Panc1 (cell line): ENCODE measurements at regions not wholly inside any gene's neighbourhood (a gene's known extent, or its start where the extent isn't known, plus 50 kb on each side); places are given as distances from the start of the nearest gene placed in this dataset.

Experiments used
- ATAC-seq: fragments of 200-7000 bp; cut with Tn5 transposase; 2 replicates; pipeline ENCODE4 v1.9.1; 2020; ENCODE audit warnings: mild to moderate bottlenecking, moderate library complexity
- BruUV-seq: library from RNA; stranded (reverse); fragments of 400-500 nt; replicated peaks from 2 replicates; lab custom pipeline; 2021; lab: Mats Ljungman, UMichigan
- CTCF ChIA-PET: fragments of 300-600 bp; sonication (Branson Sonifier 250); formaldehyde crosslinking; loops from one replicate; lab custom pipeline; 2022; ENCODE audit warnings: antibody characterized with exemption; lab: Charles Lee
- POLR2A ChIA-PET: fragments of 300-600 bp; sonication (Branson Sonifier 250); formaldehyde crosslinking; loops from one replicate; lab custom pipeline; 2022; ENCODE audit warnings: antibody characterized with exemption; lab: Charles Lee
- DNase-seq: peaks from one replicate; pipeline ENCODE4 v3.0.0-alpha.2; 2010; ENCODE audit warnings: low read depth, low spot score
- H3K27ac ChIP-seq: 2 replicates; pipeline ENCODE4 v1.5.1; 2011; ENCODE audit warnings: mild to moderate bottlenecking, low read length, inconsistent platforms
- H3K27me3 ChIP-seq: fragments of 200-500 bp; sonication (Bioruptor generic); 2 replicates; pipeline ENCODE4 v1.6.0; 2014; ENCODE audit warnings: low read length, inconsistent platforms; ENCODE audit not compliant: control insufficient read depth, insufficient read depth
- H3K36me3 ChIP-seq: fragments of 200-500 bp; sonication (Bioruptor generic); 2 replicates; pipeline ENCODE4 v1.5.1; 2014; ENCODE audit warnings: inconsistent platforms, mild to moderate bottlenecking, low read length, moderate library complexity; ENCODE audit not compliant: control insufficient read depth, insufficient read depth
- H3K4me1 ChIP-seq: 2 replicates; pipeline ENCODE4 v1.5.1; 2011; ENCODE audit warnings: inconsistent platforms, mild to moderate bottlenecking, low read length, moderate library complexity; ENCODE audit not compliant: control insufficient read depth, insufficient read depth
- H3K4me3 ChIP-seq, 2 experiments: 2 replicates each; pipeline ENCODE4 v1.5.1; 2011 to 2012; ENCODE audit warnings: low read depth in 2 of 2, low read length in 2 of 2, mild to moderate bottlenecking in 2 of 2, inconsistent platforms in 1 of 2, moderate library complexity in 1 of 2
- H3K9me3 ChIP-seq: fragments of 200-500 bp; sonication (Bioruptor generic); 2 replicates; pipeline ENCODE4 v1.5.1; 2014; ENCODE audit warnings: low read depth, mild to moderate bottlenecking, inconsistent platforms, low read length, moderate library complexity; ENCODE audit not compliant: control insufficient read depth, insufficient read depth
- CTCF ChIP-seq: fragments of 450-650 bp; IDR thresholded peaks from 2 replicates; pipeline ENCODE4 v1.5.1; 2017; ENCODE audit warnings: mild to moderate bottlenecking
- POLR2AphosphoS5 ChIP-seq: IDR thresholded peaks from 2 replicates; pipeline ENCODE4 v1.6.1; 2012; ENCODE audit warnings: mild to moderate bottlenecking, low read depth, low read length, moderate library complexity
- REST ChIP-seq, 2 experiments: IDR thresholded peaks; 2 replicates each; pipeline ENCODE4 v1.6.1; 2011 to 2012; ENCODE audit warnings: low read depth in 2 of 2, control low read depth in 1 of 2, low read length in 1 of 2, mild to moderate bottlenecking in 1 of 2, moderate library complexity in 1 of 2; ENCODE audit not compliant: insufficient read depth in 1 of 2
- SIN3A ChIP-seq: IDR thresholded peaks from 2 replicates; pipeline ENCODE4 v1.6.1; 2012; ENCODE audit warnings: low read depth, mild to moderate bottlenecking, low read length, moderate library complexity, borderline replicate concordance; ENCODE audit not compliant: insufficient read depth
- TCF7L2 ChIP-seq: IDR thresholded peaks from 2 replicates; pipeline ENCODE4 v1.6.1; 2011; ENCODE audit warnings: mild to moderate bottlenecking, low read depth, low read length, inconsistent platforms
- in situ Hi-C: cut with HindIII; loops from 2 replicates; pipeline ENCODE4 v1.10.0; 2016; ENCODE audit warnings: low sequenced_read_pairs, low pct_unique_long_range_greater_than_20kb
- intact Hi-C: fragments of 100-400 bp; cut with micrococcal nuclease; formaldehyde crosslinking; loops from one replicate; pipeline ENCODE4 v1.10.0; 2022; ENCODE audit not compliant: unreplicated experiment

- no TSS peak for BruUV-seq
- H3K27ac ChIP-seq: no peak overlapping the region
- H3K9me3 ChIP-seq: no peaks in the 10 kb centered on the region
- no peaks in the 10 kb centered on the region for H3K36me3 ChIP-seq
- H3K4me1 ChIP-seq: no peaks in the 10 kb centered on the region
- DNase-seq (no peak), ATAC-seq (no peak)
- no peak overlapping the region for H3K4me3 ChIP-seq
- CTCF ChIA-PET: no interaction called here
- TF ChIP-seq CTCF (no peak), REST (IDR thresholded peaks at IDR 0.05; ENCODE audit: insufficient read depth in 1 of 2, low read depth in 2 of 2, low read length in 1 of 2) (no peak), POLR2AphosphoS5 (no peak)
- in situ Hi-C loops (no loop called here), intact Hi-C loops (no loop called here)
- H3K27me3 ChIP-seq: no peaks in the 10 kb centered on the region
- POLR2A ChIA-PET: no interaction called here
Observed at GRCh38 chr4:127498366-127498765, 134.4 kb upstream of the INTU start.

- no peaks in the 10 kb centered on the region for H3K4me1 ChIP-seq
- POLR2A ChIA-PET: no interaction called here
- CTCF ChIA-PET: no interaction called here
Observed at GRCh38 chr4:127500242-127500641, 132.5 kb upstream of the INTU start.

More at GRCh38 chr4:127500242-127500641, 132.5 kb upstream of the INTU start:
- Histone ChIP-seq H3K27ac (no peak overlapping the region), H3K4me3 (no peak overlapping the region), H3K36me3 (no peaks in the 10 kb centered on the region), H3K9me3 (no peaks in the 10 kb centered on the region), H3K27me3 (no peaks in the 10 kb centered on the region)
- in situ Hi-C loops (no loop called here), intact Hi-C loops (no loop called here)
- no peak for ATAC-seq
- BruUV-seq: no TSS peak
- no peak for DNase-seq
- TF ChIP-seq TCF7L2 (no peak), CTCF (no peak), REST (IDR thresholded peaks at IDR 0.05; ENCODE audit: insufficient read depth in 1 of 2, low read depth in 2 of 2, low read length in 1 of 2) (no peak), SIN3A (no peak), POLR2AphosphoS5 (no peak)
